DOHH2 (cell line): ENCODE measurements at regions not wholly inside any gene's neighbourhood (a gene's known extent, or its start where the extent isn't known, plus 50 kb on each side); places are given as distances from the start of the nearest gene placed in this dataset.

Experiments
- H3F3A ChIP-seq: fragments of 200-600 bp; sonication (generic), shearing (Covaris generic); 2 replicates; pipeline ENCODE4 v1.6.0; 2016; ENCODE audit warnings: antibody characterized with exemption, mild to moderate bottlenecking; ENCODE audit not compliant: control insufficient read depth, insufficient read depth
- H3K27ac ChIP-seq: fragments of 200-600 bp; sonication (generic); 2 replicates; pipeline ENCODE4 v1.5.1; 2014; ENCODE audit warnings: low read depth, mild to moderate bottlenecking, low read length, moderate library complexity
- H3K27me3 ChIP-seq: fragments of 200-600 bp; sonication (generic); 2 replicates; pipeline ENCODE4 v1.6.1; 2014; ENCODE audit warnings: mild to moderate bottlenecking, low read length, mixed read lengths; ENCODE audit not compliant: control insufficient read depth
- H3K36me3 ChIP-seq: fragments of 200-600 bp; sonication (generic); 2 replicates; pipeline ENCODE4 v1.6.1; 2014; ENCODE audit warnings: mild to moderate bottlenecking, low read length, moderate library complexity, mixed read lengths; ENCODE audit not compliant: control insufficient read depth
- H3K4me1 ChIP-seq: fragments of 200-600 bp; sonication (generic); 2 replicates; pipeline ENCODE4 v1.6.1; 2014; ENCODE audit warnings: mild to moderate bottlenecking, low read length, mixed read lengths; ENCODE audit not compliant: control insufficient read depth
- H3K4me2 ChIP-seq: fragments of 200-600 bp; sonication (generic); 2 replicates; pipeline ENCODE4 v1.6.0; 2014; ENCODE audit warnings: mild to moderate bottlenecking, low read length, moderate library complexity
- H3K4me3 ChIP-seq: fragments of 200-600 bp; sonication (generic); 2 replicates; pipeline ENCODE4 v1.5.1; 2014; ENCODE audit warnings: mild to moderate bottlenecking, low read length, mixed read lengths
- H3K79me2 ChIP-seq: fragments of 200-600 bp; sonication (generic); 2 replicates; pipeline ENCODE4 v1.6.1; 2014; ENCODE audit warnings: mild to moderate bottlenecking, low read length, mixed read lengths; ENCODE audit not compliant: control insufficient read depth
- H3K9me2 ChIP-seq: fragments of 200-600 bp; sonication (generic); replicated peaks from 2 replicates; pipeline ENCODE4 v1.6.1; 2014; ENCODE audit warnings: mild to moderate bottlenecking, low read length, mixed read lengths; ENCODE audit not compliant: control insufficient read depth
- H3K9me3 ChIP-seq: fragments of 200-600 bp; sonication (generic); 2 replicates; pipeline ENCODE4 v1.6.1; 2014; ENCODE audit warnings: antibody characterized with exemption, low read length, mixed read lengths; ENCODE audit not compliant: control insufficient read depth, insufficient read depth
- H4K20me1 ChIP-seq: fragments of 200-600 bp; sonication (generic); 2 replicates; pipeline ENCODE4 v1.6.0; 2014; ENCODE audit warnings: low read depth, mild to moderate bottlenecking, antibody characterized with exemption, low read length, moderate library complexity; ENCODE audit not compliant: control insufficient read depth, insufficient read depth
- EZH2phosphoT487 ChIP-seq: fragments of 200-600 bp; sonication (generic); IDR thresholded peaks from 2 replicates; pipeline ENCODE4 v1.6.1; 2017; ENCODE audit warnings: borderline replicate concordance, mild to moderate bottlenecking, antibody characterized with exemption, low read length, moderate library complexity, mixed read lengths
- TF ChIP-seq, protein P1 (sequence below): fragments of 200-600 bp; sonication (generic); IDR thresholded peaks from one replicate; pipeline ENCODE4 v1.5.1; 2014; ENCODE audit warnings: antibody characterized with exemption, mild to moderate bottlenecking, low read depth, low read length; ENCODE audit not compliant: poor library complexity, severe bottlenecking

DNA sequence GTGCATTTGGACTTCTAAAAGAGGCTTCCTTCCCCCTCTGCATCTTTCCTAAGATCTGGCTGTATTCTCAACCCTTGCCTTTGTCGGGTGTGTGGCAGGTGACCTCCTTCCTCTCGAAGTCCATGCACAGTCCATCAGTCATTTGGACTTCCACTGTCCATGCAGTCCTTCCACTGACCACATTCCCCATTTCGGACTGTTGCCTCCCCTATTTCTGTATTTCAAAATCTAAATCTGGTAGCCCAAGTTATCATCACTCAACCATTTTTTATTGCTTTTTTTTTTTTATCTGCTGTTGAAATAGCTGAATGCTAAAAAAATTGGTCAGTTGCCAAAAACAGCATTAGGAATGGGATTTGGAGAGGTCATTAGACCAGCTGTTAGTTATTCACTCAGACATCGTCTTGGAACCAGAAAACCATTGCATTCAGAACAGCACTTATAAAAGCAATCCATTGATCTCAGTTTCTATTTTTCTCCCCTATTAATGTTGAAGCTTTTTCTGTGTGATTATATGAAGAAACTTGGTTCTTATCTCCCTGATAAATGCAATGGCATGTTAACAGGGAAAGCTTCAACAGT is 575.6 kb downstream of the KIF20B start:
- no peaks in the 10 kb centered on the region for H4K20me1 ChIP-seq
- H3K9me3 ChIP-seq: no peaks in the 10 kb centered on the region
- H3K27me3 ChIP-seq: no peaks in the 10 kb centered on the region
- no peak for TF ChIP-seq EZH2phosphoT487
- TF ChIP-seq, protein P1, sequence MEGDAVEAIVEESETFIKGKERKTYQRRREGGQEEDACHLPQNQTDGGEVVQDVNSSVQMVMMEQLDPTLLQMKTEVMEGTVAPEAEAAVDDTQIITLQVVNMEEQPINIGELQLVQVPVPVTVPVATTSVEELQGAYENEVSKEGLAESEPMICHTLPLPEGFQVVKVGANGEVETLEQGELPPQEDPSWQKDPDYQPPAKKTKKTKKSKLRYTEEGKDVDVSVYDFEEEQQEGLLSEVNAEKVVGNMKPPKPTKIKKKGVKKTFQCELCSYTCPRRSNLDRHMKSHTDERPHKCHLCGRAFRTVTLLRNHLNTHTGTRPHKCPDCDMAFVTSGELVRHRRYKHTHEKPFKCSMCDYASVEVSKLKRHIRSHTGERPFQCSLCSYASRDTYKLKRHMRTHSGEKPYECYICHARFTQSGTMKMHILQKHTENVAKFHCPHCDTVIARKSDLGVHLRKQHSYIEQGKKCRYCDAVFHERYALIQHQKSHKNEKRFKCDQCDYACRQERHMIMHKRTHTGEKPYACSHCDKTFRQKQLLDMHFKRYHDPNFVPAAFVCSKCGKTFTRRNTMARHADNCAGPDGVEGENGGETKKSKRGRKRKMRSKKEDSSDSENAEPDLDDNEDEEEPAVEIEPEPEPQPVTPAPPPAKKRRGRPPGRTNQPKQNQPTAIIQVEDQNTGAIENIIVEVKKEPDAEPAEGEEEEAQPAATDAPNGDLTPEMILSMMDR: no peak
- H3K36me3 ChIP-seq: no peaks in the 10 kb centered on the region
- no peak overlapping the region for H3K27ac ChIP-seq
- no peak overlapping the region for H3K4me2 ChIP-seq
- no peaks in the 10 kb centered on the region for H3F3A ChIP-seq
- no peak overlapping the region for H3K4me3 ChIP-seq
- H3K9me2 ChIP-seq: no peaks in the 10 kb centered on the region
- no peaks in the 10 kb centered on the region for H3K79me2 ChIP-seq
- H3K4me1 ChIP-seq: no peaks in the 10 kb centered on the region

DNA sequence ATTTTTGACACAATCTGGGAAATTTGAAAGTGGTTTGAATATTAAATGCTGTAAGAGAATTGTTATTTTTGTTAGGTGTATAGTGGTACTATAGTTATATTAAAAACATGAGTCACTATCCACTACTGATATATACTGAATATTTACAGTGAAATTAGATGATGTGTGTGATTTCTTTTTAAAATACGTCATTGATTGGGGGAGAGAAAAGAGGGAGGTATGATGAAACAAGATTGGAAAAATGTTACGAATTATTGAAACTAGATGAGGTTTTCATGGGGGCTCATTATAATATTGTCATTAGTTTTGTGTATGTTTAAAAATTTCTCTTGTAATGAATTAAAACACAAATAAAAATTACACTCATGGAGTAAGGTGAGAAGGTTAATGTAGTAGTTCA is 571.4 kb downstream of the HTR7 start:
- Histone ChIP-seq H3K36me3 (no peaks in the 10 kb centered on the region), H3K79me2 (no peaks in the 10 kb centered on the region), H3F3A (no peaks in the 10 kb centered on the region), H3K27ac (no peak overlapping the region), H4K20me1 (no peaks in the 10 kb centered on the region), H3K9me3 (no peaks in the 10 kb centered on the region), H3K9me2 (no peaks in the 10 kb centered on the region), H3K4me2 (no peak overlapping the region), H3K27me3 (no peaks in the 10 kb centered on the region), H3K4me1 (no peaks in the 10 kb centered on the region), H3K4me3 (no peak overlapping the region)
- TF ChIP-seq, protein P1: no peak

DNA sequence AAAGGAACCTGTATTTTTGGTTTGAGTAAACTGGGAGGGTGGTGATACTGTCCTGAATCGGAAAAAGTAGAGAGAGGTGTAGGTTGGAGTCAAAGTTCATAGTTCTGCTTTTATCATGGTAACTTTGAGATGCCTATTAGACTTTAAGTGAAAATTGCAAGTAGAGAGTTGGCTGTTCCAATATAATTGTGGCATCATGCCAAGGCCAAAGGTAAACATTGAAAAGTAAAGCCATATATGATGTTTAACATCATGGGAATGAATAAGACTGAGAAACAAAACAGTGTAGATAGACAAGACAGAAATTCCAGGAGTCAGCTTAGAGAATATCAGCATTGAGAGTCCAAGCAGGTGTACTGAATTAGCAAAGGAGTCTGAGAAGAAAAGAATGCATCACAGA is 570.9 kb downstream of the HTR7 start:
- H3K4me3 ChIP-seq: no peak overlapping the region
- no peaks in the 10 kb centered on the region for H3K9me3 ChIP-seq
- H4K20me1 ChIP-seq: no peaks in the 10 kb centered on the region
- H3K36me3 ChIP-seq: no peaks in the 10 kb centered on the region
- no peaks in the 10 kb centered on the region for H3K79me2 ChIP-seq
- no peak overlapping the region for H3K4me2 ChIP-seq
- TF ChIP-seq EZH2phosphoT487: no peak
- TF ChIP-seq, protein P1: no peak
- no peaks in the 10 kb centered on the region for H3K9me2 ChIP-seq
- no peak overlapping the region for H3K27ac ChIP-seq
- no peaks in the 10 kb centered on the region for H3F3A ChIP-seq
- H3K27me3 ChIP-seq: no peaks in the 10 kb centered on the region
- no peaks in the 10 kb centered on the region for H3K4me1 ChIP-seq
